ENCODE measurements at regions not wholly inside any gene's neighbourhood (a gene's known extent, or its start where the extent isn't known, plus 50 kb on each side); places are given as distances from the start of the nearest gene placed in this dataset.

GRCh38 chr10:130372866-130373265 lies 236.7 kb downstream of the GLRX3 start:
- no peak for TF ChIP-seq EZH2phosphoT487 (IDR thresholded peaks at IDR 0.05; ENCODE audit: insufficient read depth, low read depth)
- no peak for TF ChIP-seq EZH2 (IDR thresholded peaks at IDR 0.05; ENCODE audit: insufficient read depth, poor library complexity, severe bottlenecking)

Data from GM23248 (cell line).